Astrocyte (in vitro differentiated cells and primary cell): ENCODE measurements at regions not wholly inside any gene's neighbourhood (a gene's known extent, or its start where the extent isn't known, plus 50 kb on each side); places are given as distances from the start of the nearest gene placed in this dataset.

ENCODE experiments used
- DNase-seq: peaks from one replicate; pipeline ENCODE4 v3.0.0-alpha.2; 2010; ENCODE audit warnings: low read depth
- FAIRE-seq: peaks from 2 replicates; lab custom pipeline; 2011; peaks lifted over from hg19 to GRCh38; lab: Jason Lieb, UNC
- H2AFZ ChIP-seq: 2 replicates; pipeline ENCODE4 v1.6.0; 2012; ENCODE audit warnings: low read depth, low read length, inconsistent platforms
- H3K27ac ChIP-seq: 2 replicates; pipeline ENCODE4 v1.5.1; 2011; ENCODE audit warnings: low read depth, low read length, inconsistent platforms
- H3K27me3 ChIP-seq: 2 replicates; pipeline ENCODE4 v1.6.0; 2011; ENCODE audit warnings: low read length, inconsistent platforms; ENCODE audit not compliant: insufficient read depth
- H3K36me3 ChIP-seq: 2 replicates; pipeline ENCODE4 v1.5.1; 2011; ENCODE audit warnings: low read length, inconsistent platforms; ENCODE audit not compliant: insufficient read depth
- H3K4me1 ChIP-seq: 2 replicates; pipeline ENCODE4 v1.5.1; 2011; ENCODE audit warnings: low read length, inconsistent platforms; ENCODE audit not compliant: insufficient read depth
- H3K4me2 ChIP-seq: 2 replicates; pipeline ENCODE4 v1.6.0; 2012; ENCODE audit warnings: low read length, inconsistent platforms
- H3K4me3 ChIP-seq: 2 replicates; pipeline ENCODE4 v1.5.1; 2011; ENCODE audit warnings: low read depth, mild to moderate bottlenecking, low read length, inconsistent platforms; ENCODE audit not compliant: insufficient read depth
- H3K79me2 ChIP-seq: 2 replicates; pipeline ENCODE4 v1.6.0; 2012; ENCODE audit warnings: mild to moderate bottlenecking, low read length, inconsistent platforms; ENCODE audit not compliant: insufficient read depth
- H3K9ac ChIP-seq: 2 replicates; pipeline ENCODE4 v1.6.0; 2012; ENCODE audit warnings: mild to moderate bottlenecking, low read length, inconsistent platforms
- H3K9me3 ChIP-seq: 2 replicates; pipeline ENCODE4 v1.5.1; 2012; ENCODE audit warnings: low read depth, mild to moderate bottlenecking, low read length, inconsistent platforms; ENCODE audit not compliant: insufficient read depth
- H4K20me1 ChIP-seq: 2 replicates; pipeline ENCODE4 v1.6.0; 2012; ENCODE audit warnings: low read length, inconsistent platforms; ENCODE audit not compliant: insufficient read depth
- H3K27ac Mint-ChIP-seq: one replicate; pipeline ENCODE4 v1.8.0; 2021; ENCODE audit warnings: mild to moderate bottlenecking, mixed read lengths; ENCODE audit not compliant: unreplicated experiment
- H3K27me3 Mint-ChIP-seq: one replicate; pipeline ENCODE4 v1.8.0; 2021; ENCODE audit warnings: low read depth, mixed read lengths; ENCODE audit not compliant: unreplicated experiment
- H3K36me3 Mint-ChIP-seq: one replicate; pipeline ENCODE4 v1.8.0; 2021; ENCODE audit warnings: low read depth, mixed read lengths; ENCODE audit not compliant: unreplicated experiment
- H3K4me1 Mint-ChIP-seq: one replicate; pipeline ENCODE4 v1.8.0; 2021; ENCODE audit warnings: low read depth, mixed read lengths; ENCODE audit not compliant: unreplicated experiment
- H3K4me3 Mint-ChIP-seq: one replicate; pipeline ENCODE4 v1.8.0; 2021; ENCODE audit warnings: mild to moderate bottlenecking, moderate library complexity, mixed read lengths; ENCODE audit not compliant: unreplicated experiment
- H3K9me3 Mint-ChIP-seq: one replicate; pipeline ENCODE4 v1.8.0; 2021; ENCODE audit warnings: mild to moderate bottlenecking, mixed read lengths; ENCODE audit not compliant: unreplicated experiment
- CTCF ChIP-seq: IDR thresholded peaks from 2 replicates; pipeline ENCODE4 v1.5.1; 2011; ENCODE audit warnings: low read depth, mild to moderate bottlenecking, inconsistent platforms, low read length, moderate library complexity; ENCODE audit not compliant: insufficient read depth
- EZH2 ChIP-seq: IDR thresholded peaks from 2 replicates; pipeline ENCODE4 v1.6.1; 2012; ENCODE audit warnings: mild to moderate bottlenecking, low read length, inconsistent platforms; ENCODE audit not compliant: insufficient read depth

GRCh38 chr17:74070374-74070773 lies 133.1 kb upstream of the RPL38 start:
- TF ChIP-seq EZH2: no peak
- TF ChIP-seq CTCF: no peak
- no peak overlapping the region for H3K27ac ChIP-seq
- peaks cover 9% of the 10 kb centered on the region for H3K9me3 Mint-ChIP-seq
- H3K36me3 ChIP-seq: no peaks in the 10 kb centered on the region
- H3K79me2 ChIP-seq: no peaks in the 10 kb centered on the region
- no peaks in the 10 kb centered on the region for H3K4me1 ChIP-seq
- H2AFZ ChIP-seq: no peak overlapping the region
- no peaks in the 10 kb centered on the region for H3K4me1 Mint-ChIP-seq
- DNase-seq (no peak), FAIRE-seq (no peak)
- no peak overlapping the region for H3K9ac ChIP-seq
- H3K27me3 Mint-ChIP-seq: peaks cover 30% of the 10 kb centered on the region
- no peaks in the 10 kb centered on the region for H3K27me3 ChIP-seq
- no peak overlapping the region for H3K4me2 ChIP-seq
- no peak overlapping the region for H3K27ac Mint-ChIP-seq
- no peak overlapping the region for H3K4me3 Mint-ChIP-seq
- no peak overlapping the region for H3K4me3 ChIP-seq
- no peaks in the 10 kb centered on the region for H4K20me1 ChIP-seq
- H3K9me3 ChIP-seq: peaks cover 2% of the 10 kb centered on the region
- no peaks in the 10 kb centered on the region for H3K36me3 Mint-ChIP-seq

- H3K4me3 ChIP-seq: no peak overlapping the region
- H3K4me2 ChIP-seq: no peak overlapping the region
- H3K9me3 ChIP-seq: peaks cover 5% of the 10 kb centered on the region
- Mint-ChIP-seq H3K27ac (no peak overlapping the region), H3K4me3 (no peak overlapping the region), H3K27me3 (peaks cover 30% of the 10 kb centered on the region), H3K36me3 (no peaks in the 10 kb centered on the region), H3K4me1 (no peaks in the 10 kb centered on the region), H3K9me3 (peaks cover 9% of the 10 kb centered on the region)
- TF ChIP-seq CTCF: no peak
- TF ChIP-seq EZH2: no peak
- H3K36me3 ChIP-seq: no peaks in the 10 kb centered on the region
- H3K4me1 ChIP-seq: no peaks in the 10 kb centered on the region
- H3K9ac ChIP-seq: no peak overlapping the region
- no peaks in the 10 kb centered on the region for H3K79me2 ChIP-seq
- no peaks in the 10 kb centered on the region for H4K20me1 ChIP-seq
- no peak overlapping the region for H3K27ac ChIP-seq
- DNase-seq (no peak), FAIRE-seq (no peak)
- no peaks in the 10 kb centered on the region for H3K27me3 ChIP-seq
- no peak overlapping the region for H2AFZ ChIP-seq
These were observed 132.3 kb upstream of the RPL38 start for GRCh38 chr17:74070998-74071679.

- TF ChIP-seq EZH2 (no peak), CTCF (no peak)
- no peaks in the 10 kb centered on the region for H3K27me3 ChIP-seq
- no peak overlapping the region for H3K4me3 ChIP-seq
- DNase-seq (no peak), FAIRE-seq (no peak)
- no peak overlapping the region for H3K27ac ChIP-seq
- H3K4me2 ChIP-seq: no peak overlapping the region
- no peaks in the 10 kb centered on the region for H3K4me1 Mint-ChIP-seq
- peaks cover 27% of the 10 kb centered on the region for H3K27me3 Mint-ChIP-seq
- no peak overlapping the region for H3K9ac ChIP-seq
- H4K20me1 ChIP-seq: no peaks in the 10 kb centered on the region
- no peaks in the 10 kb centered on the region for H3K36me3 ChIP-seq
- H3K9me3 Mint-ChIP-seq: peaks cover 9% of the 10 kb centered on the region
- no peak overlapping the region for H3K4me3 Mint-ChIP-seq
- H3K27ac Mint-ChIP-seq: no peak overlapping the region
- H3K36me3 Mint-ChIP-seq: no peaks in the 10 kb centered on the region
- no peaks in the 10 kb centered on the region for H3K4me1 ChIP-seq
- no peak overlapping the region for H2AFZ ChIP-seq
- no peaks in the 10 kb centered on the region for H3K79me2 ChIP-seq
- peaks cover 11% of the 10 kb centered on the region for H3K9me3 ChIP-seq
These were observed 131.1 kb upstream of the RPL38 start for GRCh38 chr17:74072340-74072739.
